Vagina (tissue), 2 donors: ENCODE measurements at regions not wholly inside any gene's neighbourhood (a gene's known extent, or its start where the extent isn't known, plus 50 kb on each side); places are given as distances from the start of the nearest gene placed in this dataset.
"Not testable (repeated sequence)": the region's sequence is repeated elsewhere in the genome, so short reads cannot be mapped to it uniquely, and the experiment has no call there.

Experiments
- DNase-seq, 2 donors: peaks; one replicate each; pipeline ENCODE4 v3.0.0-alpha.2; 2017; ENCODE audit errors: extremely low spot score in 2 of 2
- H3K27ac ChIP-seq: fragments of 200-600 bp; sonication (generic); one replicate; pipeline ENCODE4 v1.5.1; 2019
- H3K27me3 ChIP-seq: fragments of 200-600 bp; sonication (generic); one replicate; pipeline ENCODE4 v1.5.1; 2019
- H3K36me3 ChIP-seq, 2 donors: fragments of 200-600 bp; sonication (generic); one replicate each; pipeline ENCODE4 v1.5.1; 2017 to 2019
- H3K4me1 ChIP-seq: fragments of 200-600 bp; sonication (generic); one replicate; pipeline ENCODE4 v1.5.1; 2019
- H3K4me3 ChIP-seq, 2 donors: fragments of 200-600 bp; sonication (generic); 1 replicate in 1 of 2; 2 replicates in 1 of 2; pipeline ENCODE4 v1.5.1; 2016 to 2019
- H3K9me3 ChIP-seq: fragments of 200-600 bp; sonication (generic); one replicate; pipeline ENCODE4 v1.5.1; 2019
- CTCF ChIP-seq, 3 experiments: fragments of 450-650 bp in 2 of 3; fragments of 200-600 bp in 1 of 3; sonication (generic) in 1 of 3; IDR thresholded peaks; one replicate each; pipeline ENCODE4 v1.5.1; 2017 to 2019; ENCODE audit warnings: antibody characterized with exemption in 3 of 3, mild to moderate bottlenecking in 2 of 3, moderate library complexity in 2 of 3
- POLR2A ChIP-seq, 2 donors: fragments of 450-650 bp; IDR thresholded peaks; one replicate each; pipeline ENCODE4 v1.6.1; 2017; ENCODE audit warnings: antibody characterized with exemption in 2 of 2, mild to moderate bottlenecking in 2 of 2, moderate library complexity in 2 of 2
- POLR2AphosphoS5 ChIP-seq, 2 donors: sonication (generic); formaldehyde crosslinking; IDR thresholded peaks; one replicate each; pipeline ENCODE4 v1.9.0; 2017; ENCODE audit warnings: antibody characterized with exemption in 2 of 2, mild to moderate bottlenecking in 2 of 2, low read depth in 1 of 2; ENCODE audit not compliant: insufficient read depth in 1 of 2
- intact Hi-C: fragments of 100-400 bp; cut with DNase I; formaldehyde crosslinking; loops from one replicate; pipeline ENCODE4 v1.15.1; 2023

- DNase-seq, result no peak
- no peaks in the 10 kb centered on the region for H3K36me3 ChIP-seq
- no peaks in the 10 kb centered on the region for H3K4me1 ChIP-seq
- H3K27me3 ChIP-seq, result no peaks in the 10 kb centered on the region
- intact Hi-C loops, result no loop called here
- no peak overlapping the region for H3K27ac ChIP-seq
- H3K4me3 ChIP-seq, result no peak overlapping the region
- H3K9me3 ChIP-seq, result no peaks in the 10 kb centered on the region
- no peak for TF ChIP-seq CTCF (IDR thresholded peaks at IDR 0.05)
- no peak for TF ChIP-seq POLR2A (IDR thresholded peaks at IDR 0.05)
- TF ChIP-seq POLR2AphosphoS5 (IDR thresholded peaks at IDR 0.05; ENCODE audit: insufficient read depth in 1 of 2, low read depth in 1 of 2), result no peak
These were observed 248.5 kb upstream of the SLC8A1 start for GRCh38 chr2:40700231-40700954.

- H3K4me3 ChIP-seq, H3K27ac ChIP-seq, H3K4me1 ChIP-seq, DNase-seq, H3K9me3 ChIP-seq, H3K27me3 ChIP-seq, H3K36me3 ChIP-seq, intact Hi-C loops: not testable (repeated sequence)
These were observed 260.5 kb upstream of the SLC8A1 start for GRCh38 chr2:40712197-40712894.

GRCh38 chr2:40716879-40717278, 265.0 kb upstream of the SLC8A1 start:
- no peak overlapping the region for H3K4me3 ChIP-seq
- no peak for DNase-seq
- H3K4me1 ChIP-seq, result no peaks in the 10 kb centered on the region
- H3K27me3 ChIP-seq, result no peaks in the 10 kb centered on the region
- TF ChIP-seq POLR2A (IDR thresholded peaks at IDR 0.05), result no peak
- no peak for TF ChIP-seq CTCF (IDR thresholded peaks at IDR 0.05)
- no peak for TF ChIP-seq POLR2AphosphoS5 (IDR thresholded peaks at IDR 0.05; ENCODE audit: insufficient read depth in 1 of 2, low read depth in 1 of 2)
- no peak overlapping the region for H3K27ac ChIP-seq
- no peaks in the 10 kb centered on the region for H3K36me3 ChIP-seq
- H3K9me3 ChIP-seq, result no peaks in the 10 kb centered on the region
- intact Hi-C loops, result no loop called here

DNA sequence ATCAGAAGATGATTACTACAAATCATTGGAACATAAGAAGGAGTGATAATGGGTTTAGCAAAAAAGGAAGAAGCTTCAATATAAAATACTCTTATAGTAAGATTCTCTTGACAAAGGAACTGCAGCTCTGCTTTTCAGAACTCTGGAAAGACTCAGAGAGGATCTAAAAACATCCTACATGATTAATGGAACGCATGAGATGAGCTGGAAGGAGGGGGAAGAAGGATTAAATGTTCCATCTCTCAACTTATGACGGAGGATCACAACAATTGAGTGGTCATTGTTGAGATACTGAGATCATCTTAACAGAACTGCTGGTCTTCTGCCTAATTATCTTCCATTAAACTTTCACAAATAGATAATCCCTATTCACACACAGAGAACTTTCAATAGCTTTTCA, 267.5 kb upstream of the SLC8A1 start:
- H3K27me3 ChIP-seq, result no peaks in the 10 kb centered on the region
- H3K4me1 ChIP-seq, result no peaks in the 10 kb centered on the region
- DNase-seq, result no peak
- no peaks in the 10 kb centered on the region for H3K36me3 ChIP-seq
- no peaks in the 10 kb centered on the region for H3K9me3 ChIP-seq
- TF ChIP-seq POLR2AphosphoS5 (IDR thresholded peaks at IDR 0.05; ENCODE audit: insufficient read depth in 1 of 2, low read depth in 1 of 2) (no peak), CTCF (IDR thresholded peaks at IDR 0.05) (no peak), POLR2A (IDR thresholded peaks at IDR 0.05) (no peak)
- no peak overlapping the region for H3K4me3 ChIP-seq
- H3K27ac ChIP-seq, result no peak overlapping the region
- intact Hi-C loops, result no loop called here

DNA sequence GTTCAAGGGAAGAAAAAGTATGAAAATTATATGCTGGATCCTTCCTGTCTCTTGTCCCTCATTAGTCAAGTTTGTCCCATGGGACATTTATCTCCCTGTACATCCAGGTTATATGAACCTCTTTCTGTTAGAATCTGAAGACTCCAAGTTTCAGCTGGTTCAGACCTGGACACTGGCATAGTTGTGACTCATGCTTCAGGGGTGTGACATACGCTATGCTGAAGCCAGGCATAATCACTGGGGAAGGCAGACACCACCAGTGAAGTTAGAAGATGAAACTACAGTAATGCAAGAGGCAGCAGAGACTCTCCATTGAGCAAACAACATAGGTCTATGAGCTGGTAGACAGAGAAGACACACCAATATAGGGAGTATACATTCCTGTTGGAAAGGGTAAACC, 269.7 kb upstream of the SLC8A1 start:
- H3K9me3 ChIP-seq, result no peaks in the 10 kb centered on the region
- no peak overlapping the region for H3K4me3 ChIP-seq
- H3K27ac ChIP-seq, result no peak overlapping the region
- intact Hi-C loops, result no loop called here
- TF ChIP-seq CTCF (IDR thresholded peaks at IDR 0.05) (no peak), POLR2A (IDR thresholded peaks at IDR 0.05) (no peak), POLR2AphosphoS5 (IDR thresholded peaks at IDR 0.05; ENCODE audit: insufficient read depth in 1 of 2, low read depth in 1 of 2) (no peak)
- DNase-seq, result no peak
- H3K4me1 ChIP-seq, result peaks cover 3% of the 10 kb centered on the region
- no peaks in the 10 kb centered on the region for H3K36me3 ChIP-seq
- no peaks in the 10 kb centered on the region for H3K27me3 ChIP-seq
